SK-N-SH treated with all-trans-retinoic acid at 6 μM for 48 hours (cell line): ENCODE measurements at regions not wholly inside any gene's neighbourhood (a gene's known extent, or its start where the extent isn't known, plus 50 kb on each side); places are given as distances from the start of the nearest gene placed in this dataset.

Source experiments
- ATAC-seq: fragments of 200-7000 bp; cut with Tn5 transposase; 3 replicates; pipeline ENCODE4 v1.9.1; 2020; ENCODE audit warnings: mild to moderate bottlenecking, moderate library complexity
- ARNTL ChIP-seq: fragments of 450-650 bp; formaldehyde crosslinking; IDR thresholded peaks from 2 replicates; pipeline ENCODE4 v1.5.0; 2020; ENCODE audit warnings: low read depth, mild to moderate bottlenecking, moderate library complexity, borderline replicate concordance
- CSDC2 ChIP-seq: fragments of 250-450 bp; sonication (Bioruptor Pico); IDR thresholded peaks from 2 replicates; pipeline ENCODE4 v1.5.0; 2020; ENCODE audit warnings: mild to moderate bottlenecking, moderate library complexity
- ESRRG ChIP-seq: fragments of 250-450 bp; sonication (Bioruptor Pico); IDR thresholded peaks from 2 replicates; pipeline ENCODE4 v1.6.1; 2021; ENCODE audit warnings: mild to moderate bottlenecking
- GLIS3 ChIP-seq: fragments of 250-450 bp; sonication (Bioruptor Pico); IDR thresholded peaks from 2 replicates; pipeline ENCODE4 v1.5.0; 2020; ENCODE audit warnings: mild to moderate bottlenecking, moderate library complexity
- ISL1 ChIP-seq: fragments of 250-450 bp; sonication (Bioruptor Pico); IDR thresholded peaks from 2 replicates; pipeline ENCODE4 v2.1.2; 2022; ENCODE audit warnings: mild to moderate bottlenecking, moderate library complexity
- OSR1 ChIP-seq: fragments of 250-450 bp; sonication (Bioruptor Pico); IDR thresholded peaks from 2 replicates; pipeline ENCODE4 v1.8.0; 2022; ENCODE audit warnings: moderate library complexity, mild to moderate bottlenecking, inconsistent platforms
- RARB ChIP-seq: fragments of 250-450 bp; sonication (Bioruptor Pico); IDR thresholded peaks from 2 replicates; pipeline ENCODE4 v1.8.0; 2021; ENCODE audit warnings: mild to moderate bottlenecking, moderate library complexity
- SNAI2 ChIP-seq: fragments of 250-450 bp; sonication (Bioruptor Pico); IDR thresholded peaks from 2 replicates; pipeline ENCODE4 v1.5.0; 2020; ENCODE audit warnings: mild to moderate bottlenecking, moderate library complexity
- TOX ChIP-seq: fragments of 250-450 bp; sonication (Bioruptor Pico); IDR thresholded peaks from 2 replicates; pipeline ENCODE4 v1.8.0; 2021; ENCODE audit warnings: mild to moderate bottlenecking, moderate library complexity, borderline replicate concordance
- ZC3H10 ChIP-seq: fragments of 250-450 bp; sonication (Bioruptor Pico); IDR thresholded peaks from 2 replicates; pipeline ENCODE4 v1.5.1; 2021; ENCODE audit warnings: mild to moderate bottlenecking, moderate library complexity
- ZFP3 ChIP-seq: fragments of 250-450 bp; sonication (Bioruptor Pico); IDR thresholded peaks from 2 replicates; pipeline ENCODE4 v1.5.0; 2020; ENCODE audit warnings: mild to moderate bottlenecking, moderate library complexity
- ZFP30 ChIP-seq: fragments of 450-650 bp; formaldehyde crosslinking; IDR thresholded peaks from 2 replicates; pipeline ENCODE4 v1.5.0; 2022; ENCODE audit warnings: mild to moderate bottlenecking, moderate library complexity
- ZNF565 ChIP-seq: fragments of 450-650 bp; formaldehyde crosslinking; conservative IDR thresholded peaks from 2 replicates; pipeline ENCODE4 v1.5.0; 2020; ENCODE audit warnings: low read depth, mild to moderate bottlenecking, moderate library complexity
- ZNF70 ChIP-seq: fragments of 450-650 bp; formaldehyde crosslinking; IDR thresholded peaks from 2 replicates; pipeline ENCODE4 v1.5.0; 2020; ENCODE audit warnings: mild to moderate bottlenecking, moderate library complexity
- ZNF8 ChIP-seq: fragments of 450-650 bp; formaldehyde crosslinking; IDR thresholded peaks from 2 replicates; pipeline ENCODE4 v1.5.0; 2020; ENCODE audit warnings: mild to moderate bottlenecking, moderate library complexity
- TF ChIP-seq, protein P1 (sequence below): fragments of 250-450 bp; sonication (Bioruptor Pico); IDR thresholded peaks from 2 replicates; pipeline ENCODE4 v1.8.0; 2021; ENCODE audit warnings: low read depth, mild to moderate bottlenecking, moderate library complexity, borderline replicate concordance
- TF ChIP-seq, protein P2 (sequence below): fragments of 250-450 bp; sonication (Bioruptor Pico); IDR thresholded peaks from 2 replicates; pipeline ENCODE4 v1.5.1; 2020; ENCODE audit warnings: low read depth, mild to moderate bottlenecking, moderate library complexity
- TF ChIP-seq, protein P3 (sequence below): fragments of 250-450 bp; sonication (Bioruptor Pico); IDR thresholded peaks from 2 replicates; pipeline ENCODE4 v1.5.0; 2020; ENCODE audit warnings: mild to moderate bottlenecking, moderate library complexity
- TF ChIP-seq, protein P4 (sequence below): fragments of 250-450 bp; sonication (Bioruptor Pico); IDR thresholded peaks from 2 replicates; pipeline ENCODE4 v1.8.0; 2020; ENCODE audit warnings: mild to moderate bottlenecking, moderate library complexity, borderline replicate concordance

DNA sequence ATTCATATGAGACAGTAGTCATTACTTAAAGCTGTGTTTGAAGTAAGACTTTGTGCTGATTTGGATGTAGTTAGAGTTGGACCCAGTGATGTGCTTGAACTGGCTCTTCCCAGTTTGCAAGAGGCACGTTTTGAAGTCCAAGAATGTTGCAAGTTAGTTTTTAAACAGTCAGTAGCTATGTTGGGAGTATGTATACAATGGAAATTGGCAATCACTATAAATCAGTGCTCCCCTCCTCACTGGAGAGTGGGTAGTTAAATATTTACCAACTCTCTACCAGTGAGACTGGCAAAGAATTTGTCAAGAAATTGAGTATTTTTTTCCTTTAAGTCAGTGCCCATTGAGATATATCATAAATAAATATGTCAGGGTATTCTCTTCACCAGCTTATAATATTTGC is 191.9 kb upstream of the SPRY1 start:
- no peak for TF ChIP-seq GLIS3 (CRISPR knock-in tag)
- no peak for TF ChIP-seq ZNF565 (CRISPR knock-in tag)
- TF ChIP-seq ZNF70 (CRISPR knock-in tag), result no peak
- no peak for TF ChIP-seq ESRRG (CRISPR knock-in tag)
- TF ChIP-seq, protein P1, sequence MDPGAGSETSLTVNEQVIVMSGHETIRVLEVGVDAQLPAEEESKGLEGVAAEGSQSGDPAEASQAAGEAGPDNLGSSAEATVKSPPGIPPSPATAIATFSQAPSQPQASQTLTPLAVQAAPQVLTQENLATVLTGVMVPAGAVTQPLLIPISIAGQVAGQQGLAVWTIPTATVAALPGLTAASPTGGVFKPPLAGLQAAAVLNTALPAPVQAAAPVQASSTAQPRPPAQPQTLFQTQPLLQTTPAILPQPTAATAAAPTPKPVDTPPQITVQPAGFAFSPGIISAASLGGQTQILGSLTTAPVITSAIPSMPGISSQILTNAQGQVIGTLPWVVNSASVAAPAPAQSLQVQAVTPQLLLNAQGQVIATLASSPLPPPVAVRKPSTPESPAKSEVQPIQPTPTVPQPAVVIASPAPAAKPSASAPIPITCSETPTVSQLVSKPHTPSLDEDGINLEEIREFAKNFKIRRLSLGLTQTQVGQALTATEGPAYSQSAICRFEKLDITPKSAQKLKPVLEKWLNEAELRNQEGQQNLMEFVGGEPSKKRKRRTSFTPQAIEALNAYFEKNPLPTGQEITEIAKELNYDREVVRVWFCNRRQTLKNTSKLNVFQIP (CRISPR knock-in tag), result no peak
- TF ChIP-seq CSDC2 (CRISPR knock-in tag), result no peak
- no peak for TF ChIP-seq ARNTL (CRISPR knock-in tag)
- TF ChIP-seq ZFP3 (CRISPR knock-in tag), result no peak
- TF ChIP-seq ISL1 (CRISPR knock-in tag), result no peak
- no peak for TF ChIP-seq RARB (CRISPR knock-in tag)
- TF ChIP-seq SNAI2, result no peak
- TF ChIP-seq ZNF8 (CRISPR knock-in tag), result no peak
- TF ChIP-seq, all 23 proteins: peak for 0
- ATAC-seq, result no peak

DNA sequence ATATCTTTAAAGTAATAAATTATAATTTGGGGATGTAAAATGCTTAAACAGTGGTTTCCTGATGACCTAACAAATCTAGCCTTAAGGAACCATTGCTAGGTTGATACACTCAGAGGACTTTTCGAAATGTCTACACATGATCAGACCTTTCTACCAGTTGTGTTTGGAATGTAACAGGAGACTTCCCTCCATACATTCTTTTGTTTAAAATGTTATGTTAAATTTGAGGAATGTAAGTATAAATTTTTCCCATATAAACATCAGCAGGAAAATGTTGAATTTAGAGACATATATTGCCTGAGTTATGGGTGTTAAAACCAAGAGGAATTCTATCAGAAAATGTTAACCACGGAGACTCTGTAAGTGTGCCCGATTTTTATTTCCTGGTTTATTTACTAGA is 190.6 kb upstream of the SPRY1 start:
- ATAC-seq, result no peak
- TF ChIP-seq, protein P1 (CRISPR knock-in tag), result no peak
- TF ChIP-seq ZFP3 (CRISPR knock-in tag), result no peak
- TF ChIP-seq, all 23 proteins: peak for 0

DNA sequence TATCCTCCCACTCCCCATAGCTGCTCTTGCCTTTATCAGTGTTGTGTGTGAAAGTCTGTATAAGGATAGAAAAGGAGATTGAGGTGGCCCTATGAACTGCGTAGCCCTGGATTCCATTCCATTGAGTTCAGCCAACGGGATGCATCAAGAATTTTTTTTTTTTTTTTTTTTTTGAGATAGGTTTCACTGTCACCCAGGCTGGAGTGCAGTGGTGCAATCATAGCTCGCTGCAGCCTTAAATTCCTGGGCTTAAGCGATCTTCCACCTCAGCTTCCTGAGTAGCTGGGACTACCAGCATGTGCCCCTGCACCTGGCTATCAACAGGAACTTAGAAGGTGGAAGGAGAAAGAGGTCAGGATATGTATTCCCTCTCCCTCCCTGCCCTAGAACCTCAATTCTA is 187.2 kb upstream of the SPRY1 start:
- TF ChIP-seq ZNF70 (CRISPR knock-in tag), result no peak
- no peak for TF ChIP-seq SNAI2
- no peak for TF ChIP-seq ESRRG (CRISPR knock-in tag)
- no peak for TF ChIP-seq CSDC2 (CRISPR knock-in tag)
- TF ChIP-seq ZFP30 (CRISPR knock-in tag), result no peak
- TF ChIP-seq, protein P2, sequence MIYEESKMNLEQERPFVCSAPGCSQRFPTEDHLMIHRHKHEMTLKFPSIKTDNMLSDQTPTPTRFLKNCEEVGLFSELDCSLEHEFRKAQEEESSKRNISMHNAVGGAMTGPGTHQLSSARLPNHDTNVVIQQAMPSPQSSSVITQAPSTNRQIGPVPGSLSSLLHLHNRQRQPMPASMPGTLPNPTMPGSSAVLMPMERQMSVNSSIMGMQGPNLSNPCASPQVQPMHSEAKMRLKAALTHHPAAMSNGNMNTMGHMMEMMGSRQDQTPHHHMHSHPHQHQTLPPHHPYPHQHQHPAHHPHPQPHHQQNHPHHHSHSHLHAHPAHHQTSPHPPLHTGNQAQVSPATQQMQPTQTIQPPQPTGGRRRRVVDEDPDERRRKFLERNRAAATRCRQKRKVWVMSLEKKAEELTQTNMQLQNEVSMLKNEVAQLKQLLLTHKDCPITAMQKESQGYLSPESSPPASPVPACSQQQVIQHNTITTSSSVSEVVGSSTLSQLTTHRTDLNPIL (CRISPR knock-in tag), result no peak
- no peak for TF ChIP-seq ISL1 (CRISPR knock-in tag)
- no peak for TF ChIP-seq OSR1 (CRISPR knock-in tag)
- TF ChIP-seq, protein P3, sequence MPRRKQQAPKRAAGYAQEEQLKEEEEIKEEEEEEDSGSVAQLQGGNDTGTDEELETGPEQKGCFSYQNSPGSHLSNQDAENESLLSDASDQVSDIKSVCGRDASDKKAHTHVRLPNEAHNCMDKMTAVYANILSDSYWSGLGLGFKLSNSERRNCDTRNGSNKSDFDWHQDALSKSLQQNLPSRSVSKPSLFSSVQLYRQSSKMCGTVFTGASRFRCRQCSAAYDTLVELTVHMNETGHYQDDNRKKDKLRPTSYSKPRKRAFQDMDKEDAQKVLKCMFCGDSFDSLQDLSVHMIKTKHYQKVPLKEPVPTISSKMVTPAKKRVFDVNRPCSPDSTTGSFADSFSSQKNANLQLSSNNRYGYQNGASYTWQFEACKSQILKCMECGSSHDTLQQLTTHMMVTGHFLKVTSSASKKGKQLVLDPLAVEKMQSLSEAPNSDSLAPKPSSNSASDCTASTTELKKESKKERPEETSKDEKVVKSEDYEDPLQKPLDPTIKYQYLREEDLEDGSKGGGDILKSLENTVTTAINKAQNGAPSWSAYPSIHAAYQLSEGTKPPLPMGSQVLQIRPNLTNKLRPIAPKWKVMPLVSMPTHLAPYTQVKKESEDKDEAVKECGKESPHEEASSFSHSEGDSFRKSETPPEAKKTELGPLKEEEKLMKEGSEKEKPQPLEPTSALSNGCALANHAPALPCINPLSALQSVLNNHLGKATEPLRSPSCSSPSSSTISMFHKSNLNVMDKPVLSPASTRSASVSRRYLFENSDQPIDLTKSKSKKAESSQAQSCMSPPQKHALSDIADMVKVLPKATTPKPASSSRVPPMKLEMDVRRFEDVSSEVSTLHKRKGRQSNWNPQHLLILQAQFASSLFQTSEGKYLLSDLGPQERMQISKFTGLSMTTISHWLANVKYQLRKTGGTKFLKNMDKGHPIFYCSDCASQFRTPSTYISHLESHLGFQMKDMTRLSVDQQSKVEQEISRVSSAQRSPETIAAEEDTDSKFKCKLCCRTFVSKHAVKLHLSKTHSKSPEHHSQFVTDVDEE (CRISPR knock-in tag), result no peak
- TF ChIP-seq RARB (CRISPR knock-in tag), result no peak
- no peak for TF ChIP-seq TOX (CRISPR knock-in tag)
- TF ChIP-seq, protein P4, sequence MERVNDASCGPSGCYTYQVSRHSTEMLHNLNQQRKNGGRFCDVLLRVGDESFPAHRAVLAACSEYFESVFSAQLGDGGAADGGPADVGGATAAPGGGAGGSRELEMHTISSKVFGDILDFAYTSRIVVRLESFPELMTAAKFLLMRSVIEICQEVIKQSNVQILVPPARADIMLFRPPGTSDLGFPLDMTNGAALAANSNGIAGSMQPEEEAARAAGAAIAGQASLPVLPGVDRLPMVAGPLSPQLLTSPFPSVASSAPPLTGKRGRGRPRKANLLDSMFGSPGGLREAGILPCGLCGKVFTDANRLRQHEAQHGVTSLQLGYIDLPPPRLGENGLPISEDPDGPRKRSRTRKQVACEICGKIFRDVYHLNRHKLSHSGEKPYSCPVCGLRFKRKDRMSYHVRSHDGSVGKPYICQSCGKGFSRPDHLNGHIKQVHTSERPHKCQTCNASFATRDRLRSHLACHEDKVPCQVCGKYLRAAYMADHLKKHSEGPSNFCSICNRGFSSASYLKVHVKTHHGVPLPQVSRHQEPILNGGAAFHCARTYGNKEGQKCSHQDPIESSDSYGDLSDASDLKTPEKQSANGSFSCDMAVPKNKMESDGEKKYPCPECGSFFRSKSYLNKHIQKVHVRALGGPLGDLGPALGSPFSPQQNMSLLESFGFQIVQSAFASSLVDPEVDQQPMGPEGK (CRISPR knock-in tag), result no peak
- TF ChIP-seq ZNF565 (CRISPR knock-in tag), result no peak
- TF ChIP-seq, protein P1 (CRISPR knock-in tag), result no peak
- no peak for TF ChIP-seq ARNTL (CRISPR knock-in tag)
- no peak for TF ChIP-seq ZC3H10 (CRISPR knock-in tag)
- TF ChIP-seq ZNF8 (CRISPR knock-in tag), result no peak
- no peak for TF ChIP-seq GLIS3 (CRISPR knock-in tag)
- ATAC-seq, result no peak
